K562 (cell line): ENCODE measurements at regions not wholly inside any gene's neighbourhood (a gene's known extent, or its start where the extent isn't known, plus 50 kb on each side); places are given as distances from the start of the nearest gene placed in this dataset.

Experiments
- ADNP ChIP-seq: fragments of 200-800 bp; sonication (Bioruptor generic); IDR thresholded peaks from 2 replicates; pipeline ENCODE4 v1.6.1; 2016; ENCODE audit warnings: missing genetic modification characterization, missing compliant biosample characterization
- BRD9 ChIP-seq: fragments of 450-650 bp; IDR thresholded peaks from 2 replicates; pipeline ENCODE4 v1.6.1; 2018; ENCODE audit warnings: low read depth; ENCODE audit not compliant: partially characterized antibody
- CREBBP ChIP-seq: IDR thresholded peaks from one replicate; pipeline ENCODE4 v1.6.1; 2012; ENCODE audit warnings: low read depth, mild to moderate bottlenecking, control low read depth, inconsistent platforms, low read length
- CREM ChIP-seq: IDR thresholded peaks from 2 replicates; pipeline ENCODE4 v1.6.1; 2014; ENCODE audit warnings: antibody characterized with exemption, low read depth
- CTBP1 ChIP-seq: fragments of 450-650 bp; IDR thresholded peaks from 2 replicates; pipeline ENCODE4 v1.6.1; 2016; ENCODE audit warnings: borderline replicate concordance
- DDX20 ChIP-seq: fragments of 450-650 bp; IDR thresholded peaks from 2 replicates; pipeline ENCODE4 v1.6.1; 2016; ENCODE audit warnings: missing genetic modification characterization, low read depth, mild to moderate bottlenecking, missing compliant biosample characterization, moderate library complexity
- EP300 ChIP-seq: IDR thresholded peaks from 2 replicates; pipeline ENCODE4 v1.6.1; 2012; ENCODE audit warnings: low read length, improper control_type of control experiment
- GTF2A2 ChIP-seq: IDR thresholded peaks from 2 replicates; pipeline ENCODE4 v1.6.1; 2016; ENCODE audit warnings: mild to moderate bottlenecking, missing genetic modification characterization, missing compliant biosample characterization
- HDAC3 ChIP-seq: fragments of 450-650 bp; IDR thresholded peaks from 2 replicates; pipeline ENCODE4 v1.6.1; 2018; ENCODE audit warnings: borderline replicate concordance, mild to moderate bottlenecking, moderate library complexity; ENCODE audit not compliant: partially characterized antibody
- KLF1 ChIP-seq: fragments of 450-650 bp; IDR thresholded peaks from 2 replicates; pipeline ENCODE4 v1.6.1; 2016; ENCODE audit warnings: missing genetic modification characterization, missing compliant biosample characterization
- KLF10 ChIP-seq: fragments of 250-450 bp; sonication (Bioruptor Pico); IDR thresholded peaks from 2 replicates; pipeline ENCODE4 v1.6.1; 2021; ENCODE audit warnings: matching md5 sums
- RAD51 ChIP-seq: fragments of 450-650 bp; IDR thresholded peaks from 2 replicates; pipeline ENCODE4 v1.7.1; 2016; ENCODE audit warnings: low read depth, mild to moderate bottlenecking, borderline replicate concordance
- SIRT6 ChIP-seq: IDR thresholded peaks from one replicate; pipeline ENCODE4 v1.6.1; 2012; ENCODE audit warnings: low read depth, mild to moderate bottlenecking, control low read depth, inconsistent platforms, low read length, moderate library complexity
- SMARCE1 ChIP-seq: fragments of 450-650 bp; IDR thresholded peaks from 2 replicates; pipeline ENCODE4 v1.7.1; 2016; ENCODE audit warnings: mild to moderate bottlenecking
- SMC3 ChIP-seq: conservative IDR thresholded peaks from 2 replicates; pipeline ENCODE4 v1.6.1; 2011; ENCODE audit warnings: low read depth, low read length, improper control_type of control experiment; ENCODE audit not compliant: insufficient read depth
- TAF9B ChIP-seq: fragments of 450-650 bp; IDR thresholded peaks from 2 replicates; pipeline ENCODE4 v1.6.1; 2018; ENCODE audit warnings: mild to moderate bottlenecking; ENCODE audit not compliant: partially characterized antibody
- ZNF444 ChIP-seq: fragments of 250-450 bp; sonication (Bioruptor Pico); IDR thresholded peaks from 2 replicates; pipeline ENCODE4 v1.4.0; 2020; ENCODE audit warnings: mild to moderate bottlenecking, moderate library complexity
- ZNF717 ChIP-seq: fragments of 250-450 bp; sonication (Bioruptor Pico); IDR thresholded peaks from 2 replicates; pipeline ENCODE4 v1.5.0; 2021
- TF ChIP-seq, protein P1 (sequence below): fragments of 250-450 bp; sonication (Bioruptor Pico); IDR thresholded peaks from 2 replicates; pipeline ENCODE4 v1.9.0; 2021; ENCODE audit warnings: mild to moderate bottlenecking
- TF ChIP-seq, protein P2 (sequence below): fragments of 450-650 bp; IDR thresholded peaks from 2 replicates; pipeline ENCODE4 v1.6.1; 2018; ENCODE audit warnings: mild to moderate bottlenecking, low read depth; ENCODE audit not compliant: partially characterized antibody
- TF ChIP-seq, protein P3 (sequence below): sonication (generic); formaldehyde crosslinking; IDR thresholded peaks from 2 replicates; pipeline ENCODE4 v1.8.1; 2022; ENCODE audit warnings: missing genetic modification reagents
- TF ChIP-seq, protein P4 (sequence below): fragments of 250-450 bp; sonication (Bioruptor Pico); IDR thresholded peaks from 2 replicates; pipeline ENCODE4 v1.8.0; 2021; ENCODE audit warnings: borderline replicate concordance, mild to moderate bottlenecking, moderate library complexity; ENCODE audit not compliant: poor library complexity, severe bottlenecking
- TF ChIP-seq, protein P5 (sequence below): fragments of 250-450 bp; sonication (Bioruptor Pico); IDR thresholded peaks from 2 replicates; pipeline ENCODE4 v1.4.0; 2020; ENCODE audit warnings: borderline replicate concordance

- TF ChIP-seq, protein P1, sequence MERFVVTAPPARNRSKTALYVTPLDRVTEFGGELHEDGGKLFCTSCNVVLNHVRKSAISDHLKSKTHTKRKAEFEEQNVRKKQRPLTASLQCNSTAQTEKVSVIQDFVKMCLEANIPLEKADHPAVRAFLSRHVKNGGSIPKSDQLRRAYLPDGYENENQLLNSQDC = no peak
- TF ChIP-seq SMC3 (no peak), EP300 (peak; percentile 82), BRD9 (peak; percentile 45), ADNP (tag) (peak; percentile 89), DDX20 (no peak), ZNF717 (CRISPR knock-in tag) (no peak), TAF9B (peak; percentile 66), CTBP1 (peak; percentile 45; the same call in 1 of the 2 replicates), SMARCE1 (peak; percentile 72; the same call in 1 of the 2 replicates), CREBBP (no peak), KLF10 (no peak), HDAC3 (peak; percentile 62), GTF2A2 (tag) (no peak), ZNF444 (CRISPR knock-in tag) (no peak), CREM (peak; percentile 65), SIRT6 (no peak), RAD51 (peak; percentile 32; the same call in 1 of the 2 replicates), KLF1 (tag) (no peak)
- TF ChIP-seq, protein P2, sequence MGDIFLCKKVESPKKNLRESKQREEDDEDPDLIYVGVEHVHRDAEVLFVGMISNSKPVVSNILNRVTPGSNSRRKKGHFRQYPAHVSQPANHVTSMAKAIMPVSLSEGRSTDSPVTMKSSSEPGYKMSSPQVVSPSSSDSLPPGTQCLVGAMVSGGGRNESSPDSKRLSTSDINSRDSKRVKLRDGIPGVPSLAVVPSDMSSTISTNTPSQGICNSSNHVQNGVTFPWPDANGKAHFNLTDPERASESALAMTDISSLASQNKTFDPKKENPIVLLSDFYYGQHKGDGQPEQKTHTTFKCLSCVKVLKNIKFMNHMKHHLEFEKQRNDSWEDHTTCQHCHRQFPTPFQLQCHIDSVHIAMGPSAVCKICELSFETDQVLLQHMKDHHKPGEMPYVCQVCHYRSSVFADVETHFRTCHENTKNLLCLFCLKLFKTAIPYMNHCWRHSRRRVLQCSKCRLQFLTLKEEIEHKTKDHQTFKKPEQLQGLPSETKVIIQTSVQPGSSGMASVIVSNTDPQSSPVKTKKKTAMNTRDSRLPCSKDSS = no peak
- TF ChIP-seq, protein P3, sequence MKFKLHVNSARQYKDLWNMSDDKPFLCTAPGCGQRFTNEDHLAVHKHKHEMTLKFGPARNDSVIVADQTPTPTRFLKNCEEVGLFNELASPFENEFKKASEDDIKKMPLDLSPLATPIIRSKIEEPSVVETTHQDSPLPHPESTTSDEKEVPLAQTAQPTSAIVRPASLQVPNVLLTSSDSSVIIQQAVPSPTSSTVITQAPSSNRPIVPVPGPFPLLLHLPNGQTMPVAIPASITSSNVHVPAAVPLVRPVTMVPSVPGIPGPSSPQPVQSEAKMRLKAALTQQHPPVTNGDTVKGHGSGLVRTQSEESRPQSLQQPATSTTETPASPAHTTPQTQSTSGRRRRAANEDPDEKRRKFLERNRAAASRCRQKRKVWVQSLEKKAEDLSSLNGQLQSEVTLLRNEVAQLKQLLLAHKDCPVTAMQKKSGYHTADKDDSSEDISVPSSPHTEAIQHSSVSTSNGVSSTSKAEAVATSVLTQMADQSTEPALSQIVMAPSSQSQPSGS (CRISPR knock-in tag) = no peak
- TF ChIP-seq, protein P4, sequence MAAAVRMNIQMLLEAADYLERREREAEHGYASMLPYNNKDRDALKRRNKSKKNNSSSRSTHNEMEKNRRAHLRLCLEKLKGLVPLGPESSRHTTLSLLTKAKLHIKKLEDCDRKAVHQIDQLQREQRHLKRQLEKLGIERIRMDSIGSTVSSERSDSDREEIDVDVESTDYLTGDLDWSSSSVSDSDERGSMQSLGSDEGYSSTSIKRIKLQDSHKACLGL (CRISPR knock-in tag) = no peak
- TF ChIP-seq, protein P5, sequence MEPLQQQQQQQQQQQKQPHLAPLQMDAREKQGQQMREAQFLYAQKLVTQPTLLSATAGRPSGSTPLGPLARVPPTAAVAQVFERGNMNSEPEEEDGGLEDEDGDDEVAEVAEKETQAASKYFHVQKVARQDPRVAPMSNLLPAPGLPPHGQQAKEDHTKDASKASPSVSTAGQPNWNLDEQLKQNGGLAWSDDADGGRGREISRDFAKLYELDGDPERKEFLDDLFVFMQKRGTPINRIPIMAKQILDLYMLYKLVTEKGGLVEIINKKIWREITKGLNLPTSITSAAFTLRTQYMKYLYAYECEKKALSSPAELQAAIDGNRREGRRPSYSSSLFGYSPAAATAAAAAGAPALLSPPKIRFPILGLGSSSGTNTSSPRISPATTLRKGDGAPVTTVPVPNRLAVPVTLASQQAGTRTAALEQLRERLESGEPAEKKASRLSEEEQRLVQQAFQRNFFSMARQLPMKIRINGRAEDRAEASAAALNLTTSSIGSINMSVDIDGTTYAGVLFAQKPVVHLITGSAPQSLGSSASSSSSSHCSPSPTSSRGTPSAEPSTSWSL (CRISPR knock-in tag) = no peak
These were observed 106.5 kb upstream of the LARP1 start (continued) for GRCh38 chr5:154648706-154649105.
